Endodermal cell (in vitro differentiated cells): ENCODE measurements at regions not wholly inside any gene's neighbourhood (a gene's known extent, or its start where the extent isn't known, plus 50 kb on each side); places are given as distances from the start of the nearest gene placed in this dataset.

Experiments used
- DNase-seq: peaks from one replicate; pipeline ENCODE4 v3.0.0-alpha.2; 2017
- H3K27ac ChIP-seq: 2 replicates; pipeline ENCODE4 v1.5.1; 2013; ENCODE audit warnings: mild to moderate bottlenecking, low read depth, low read length, moderate library complexity
- H3K27me3 ChIP-seq: 2 replicates; pipeline ENCODE4 v1.6.1; 2013; ENCODE audit warnings: mild to moderate bottlenecking, low read length, moderate library complexity; ENCODE audit not compliant: insufficient read depth, control insufficient read depth, poor library complexity, severe bottlenecking
- H3K36me3 ChIP-seq: 2 replicates; pipeline ENCODE4 v1.7.0; 2013; ENCODE audit warnings: mild to moderate bottlenecking, low read length, moderate library complexity; ENCODE audit not compliant: control insufficient read depth, insufficient read depth
- H3K4me1 ChIP-seq: one replicate; pipeline ENCODE4 v1.7.0; 2013; ENCODE audit warnings: low read length; ENCODE audit not compliant: control insufficient read depth, insufficient read depth
- H3K4me3 ChIP-seq: 2 replicates; pipeline ENCODE4 v1.5.1; 2013; ENCODE audit warnings: mild to moderate bottlenecking, low read length, moderate library complexity
- H3K9ac ChIP-seq: 2 replicates; pipeline ENCODE4 v1.6.1; 2013; ENCODE audit warnings: mild to moderate bottlenecking, low read length, moderate library complexity; ENCODE audit not compliant: poor library complexity, severe bottlenecking; ENCODE audit errors: extremely low read depth
- H3K9me3 ChIP-seq: 2 replicates; pipeline ENCODE4 v1.6.1; 2013; ENCODE audit warnings: mild to moderate bottlenecking, low read length, moderate library complexity; ENCODE audit not compliant: control insufficient read depth
- H3K27ac Mint-ChIP-seq: 2 replicates; pipeline ENCODE4 v1.8.0; 2020; ENCODE audit warnings: mixed read lengths
- H3K27me3 Mint-ChIP-seq: 2 replicates; pipeline ENCODE4 v1.8.0; 2021; ENCODE audit warnings: mild to moderate bottlenecking, mixed read lengths; ENCODE audit not compliant: insufficient read depth
- H3K36me3 Mint-ChIP-seq: 2 replicates; pipeline ENCODE4 v1.8.0; 2020; ENCODE audit warnings: low read depth, mixed read lengths
- H3K4me1 Mint-ChIP-seq: 2 replicates; pipeline ENCODE4 v1.8.0; 2020; ENCODE audit warnings: mixed read lengths
- H3K4me3 Mint-ChIP-seq: 2 replicates; pipeline ENCODE4 v1.8.0; 2020; ENCODE audit warnings: mild to moderate bottlenecking, moderate library complexity, mixed read lengths
- H3K9me3 Mint-ChIP-seq: 2 replicates; pipeline ENCODE4 v1.8.0; 2020; ENCODE audit warnings: mild to moderate bottlenecking, mixed read lengths
- WGBS, 2 experiments: methylation state at CpG; one replicate each; pipeline versions ENCODE4 v1.1.5 to v1.1.7; 2013; ENCODE audit warnings: missing lambda C conversion rate in 2 of 2, mixed read lengths in 1 of 2; ENCODE audit not compliant: insufficient coverage in 1 of 2, insufficient read length in 1 of 2; 5-methylcytosine and 5-hydroxymethylcytosine counted together
- TF ChIP-seq, protein P1 (sequence below): fragments of 200-600 bp; sonication (generic); conservative IDR thresholded peaks from 2 replicates; pipeline ENCODE4 v1.5.0; 2021; ENCODE audit warnings: antibody characterized with exemption, mild to moderate bottlenecking

GRCh38 chr1:96478228-96478627, 243.4 kb upstream of the PTBP2 start:
- no peak overlapping the region for H3K9ac ChIP-seq
- no peaks in the 10 kb centered on the region for H3K9me3 Mint-ChIP-seq
- no peak overlapping the region for H3K4me3 Mint-ChIP-seq
- no peaks in the 10 kb centered on the region for H3K9me3 ChIP-seq
- H3K4me1 ChIP-seq = peaks cover 5% of the 10 kb centered on the region
- H3K4me3 ChIP-seq = no peak overlapping the region
- peaks cover 73% of the 10 kb centered on the region for H3K27me3 Mint-ChIP-seq
- H3K4me1 Mint-ChIP-seq = peaks cover 17% of the 10 kb centered on the region
- H3K27me3 ChIP-seq = peaks cover 43% of the 10 kb centered on the region
- no peak overlapping the region for H3K27ac ChIP-seq
- no peaks in the 10 kb centered on the region for H3K36me3 Mint-ChIP-seq
- no peaks in the 10 kb centered on the region for H3K36me3 ChIP-seq
- 50 to 77% methylated on average over 3 to 4 of the region's 4 CpGs for WGBS, 2 experiments
- DNase-seq = no peak
- no peak overlapping the region for H3K27ac Mint-ChIP-seq
- TF ChIP-seq, protein P1, sequence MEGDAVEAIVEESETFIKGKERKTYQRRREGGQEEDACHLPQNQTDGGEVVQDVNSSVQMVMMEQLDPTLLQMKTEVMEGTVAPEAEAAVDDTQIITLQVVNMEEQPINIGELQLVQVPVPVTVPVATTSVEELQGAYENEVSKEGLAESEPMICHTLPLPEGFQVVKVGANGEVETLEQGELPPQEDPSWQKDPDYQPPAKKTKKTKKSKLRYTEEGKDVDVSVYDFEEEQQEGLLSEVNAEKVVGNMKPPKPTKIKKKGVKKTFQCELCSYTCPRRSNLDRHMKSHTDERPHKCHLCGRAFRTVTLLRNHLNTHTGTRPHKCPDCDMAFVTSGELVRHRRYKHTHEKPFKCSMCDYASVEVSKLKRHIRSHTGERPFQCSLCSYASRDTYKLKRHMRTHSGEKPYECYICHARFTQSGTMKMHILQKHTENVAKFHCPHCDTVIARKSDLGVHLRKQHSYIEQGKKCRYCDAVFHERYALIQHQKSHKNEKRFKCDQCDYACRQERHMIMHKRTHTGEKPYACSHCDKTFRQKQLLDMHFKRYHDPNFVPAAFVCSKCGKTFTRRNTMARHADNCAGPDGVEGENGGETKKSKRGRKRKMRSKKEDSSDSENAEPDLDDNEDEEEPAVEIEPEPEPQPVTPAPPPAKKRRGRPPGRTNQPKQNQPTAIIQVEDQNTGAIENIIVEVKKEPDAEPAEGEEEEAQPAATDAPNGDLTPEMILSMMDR = no peak

GRCh38 chr1:96481409-96481808, 240.2 kb upstream of the PTBP2 start:
- H3K9ac ChIP-seq = no peak overlapping the region
- H3K4me3 Mint-ChIP-seq = no peak overlapping the region
- no peaks in the 10 kb centered on the region for H3K36me3 Mint-ChIP-seq
- H3K27me3 Mint-ChIP-seq = peaks cover 53% of the 10 kb centered on the region
- H3K4me1 ChIP-seq = peaks cover 5% of the 10 kb centered on the region
- TF ChIP-seq, protein P1 = no peak
- peaks cover 8% of the 10 kb centered on the region for H3K4me1 Mint-ChIP-seq
- DNase-seq = no peak
- H3K9me3 Mint-ChIP-seq = no peaks in the 10 kb centered on the region
- no peaks in the 10 kb centered on the region for H3K9me3 ChIP-seq
- H3K4me3 ChIP-seq = no peak overlapping the region
- H3K36me3 ChIP-seq = no peaks in the 10 kb centered on the region
- WGBS, 2 experiments = 88 to 100% methylated on average over 2 of the region's 2 CpGs
- H3K27me3 ChIP-seq = peaks cover 24% of the 10 kb centered on the region
- no peak overlapping the region for H3K27ac ChIP-seq
- no peak overlapping the region for H3K27ac Mint-ChIP-seq

DNA sequence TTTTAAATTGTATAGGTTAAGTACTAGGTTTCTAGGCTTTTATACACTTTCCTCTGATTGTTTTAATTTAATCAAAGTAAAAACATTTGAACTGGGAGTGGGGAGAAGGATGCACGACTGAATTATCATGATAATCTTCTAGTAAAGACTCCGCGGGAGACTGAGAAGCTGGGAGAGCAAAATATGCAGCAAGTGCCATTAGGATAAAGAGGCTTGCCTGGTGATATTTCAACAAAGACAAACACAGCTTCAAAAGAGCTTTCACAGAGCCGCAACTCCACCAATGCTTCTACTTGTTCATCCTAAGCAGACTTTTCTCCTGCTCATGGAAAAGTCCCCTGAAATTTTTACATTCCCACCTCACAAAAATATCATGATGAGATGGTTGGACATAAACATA, 239.0 kb upstream of the PTBP2 start:
- Histone ChIP-seq H3K4me3 (no peak overlapping the region), H3K36me3 (no peaks in the 10 kb centered on the region), H3K27ac (peak overlapping the region; percentile 86), H3K4me1 (peaks cover 5% of the 10 kb centered on the region), H3K9me3 (no peaks in the 10 kb centered on the region), H3K9ac (no peak overlapping the region), H3K27me3 (peaks cover 15% of the 10 kb centered on the region)
- peaks cover 8% of the 10 kb centered on the region for H3K4me1 Mint-ChIP-seq
- no peak for DNase-seq
- H3K27ac Mint-ChIP-seq = no peak overlapping the region
- no peaks in the 10 kb centered on the region for H3K36me3 Mint-ChIP-seq
- WGBS, 2 experiments = 8 to 16% methylated on average over 3 to 4 of the region's 4 CpGs
- peaks cover 42% of the 10 kb centered on the region for H3K27me3 Mint-ChIP-seq
- H3K9me3 Mint-ChIP-seq = no peaks in the 10 kb centered on the region
- no peak overlapping the region for H3K4me3 Mint-ChIP-seq
- TF ChIP-seq, protein P1 = no peak
